Natural killer cell treated with Interleukin-12 subunit alpha and Interleukin-12 subunit beta and Interleukin-15 and Interleukin-18, amount 100 ng/mL, for 72 hours (primary cell): ENCODE measurements at regions not wholly inside any gene's neighbourhood (a gene's known extent, or its start where the extent isn't known, plus 50 kb on each side); places are given as distances from the start of the nearest gene placed in this dataset.

Experiments used
- ATAC-seq, 2 donors: fragments of 150-1000 bp; cut with Tn5 transposase in 1 of 2; sonication (Bioruptor Pico), chemical (Tn5 transposase) in 1 of 2; 2 replicates each; pipeline ENCODE4 v1.10.0; 2021
- DNase-seq: peaks from one replicate; pipeline ENCODE4 v3.0.0; 2022; ENCODE audit warnings: low spot score
- H3K27ac Mint-ChIP-seq, 2 donors: 1 replicate in 1 of 2; 2 replicates in 1 of 2; pipeline ENCODE4 v1.8.0; 2022; ENCODE audit warnings: mixed read lengths in 2 of 2, mild to moderate bottlenecking in 1 of 2, moderate library complexity in 1 of 2
- H3K27me3 Mint-ChIP-seq, 2 donors: 1 replicate in 1 of 2; 2 replicates in 1 of 2; pipeline ENCODE4 v1.8.0; 2022; ENCODE audit warnings: mixed read lengths in 2 of 2
- H3K36me3 Mint-ChIP-seq: one replicate; pipeline ENCODE4 v1.8.0; 2022; ENCODE audit warnings: mixed read lengths
- H3K4me1 Mint-ChIP-seq, 2 donors: 1 replicate in 1 of 2; 2 replicates in 1 of 2; pipeline ENCODE4 v1.8.0; 2022; ENCODE audit warnings: low read depth in 2 of 2, mixed read lengths in 2 of 2, mild to moderate bottlenecking in 1 of 2
- H3K4me3 Mint-ChIP-seq: one replicate; pipeline ENCODE4 v1.8.0; 2022; ENCODE audit warnings: mixed read lengths
- H3K9me3 Mint-ChIP-seq: 2 replicates; pipeline ENCODE4 v1.8.0; 2022; ENCODE audit warnings: mixed read lengths

GRCh38 chr2:81505586-81505985 lies 1201.0 kb upstream of the LRRTM1 start:
- H3K4me1 Mint-ChIP-seq = no peaks in the 10 kb centered on the region
- DNase-seq (no peak), ATAC-seq (no peak)
- no peaks in the 10 kb centered on the region for H3K27me3 Mint-ChIP-seq
- peaks cover 5% of the 10 kb centered on the region for H3K36me3 Mint-ChIP-seq
- H3K27ac Mint-ChIP-seq = no peak overlapping the region
- no peak overlapping the region for H3K4me3 Mint-ChIP-seq
- H3K9me3 Mint-ChIP-seq = peaks cover 12% of the 10 kb centered on the region

GRCh38 chr2:81495556-81495955 lies 1191.0 kb upstream of the LRRTM1 start:
- DNase-seq (no peak), ATAC-seq (no peak)
- H3K9me3 Mint-ChIP-seq = peaks cover 32% of the 10 kb centered on the region
- H3K4me1 Mint-ChIP-seq = no peaks in the 10 kb centered on the region
- no peaks in the 10 kb centered on the region for H3K27me3 Mint-ChIP-seq
- H3K4me3 Mint-ChIP-seq = no peak overlapping the region
- H3K27ac Mint-ChIP-seq = no peak overlapping the region
- peaks cover 13% of the 10 kb centered on the region for H3K36me3 Mint-ChIP-seq

- DNase-seq (no peak), ATAC-seq (no peak)
- no peaks in the 10 kb centered on the region for H3K4me1 Mint-ChIP-seq
- no peaks in the 10 kb centered on the region for H3K27me3 Mint-ChIP-seq
- H3K36me3 Mint-ChIP-seq = peaks cover 9% of the 10 kb centered on the region
- no peak overlapping the region for H3K4me3 Mint-ChIP-seq
- H3K27ac Mint-ChIP-seq = no peak overlapping the region
- peaks cover 10% of the 10 kb centered on the region for H3K9me3 Mint-ChIP-seq
Observed at GRCh38 chr2:81483254-81483653, 1178.7 kb upstream of the LRRTM1 start.

- Mint-ChIP-seq H3K27me3 (no peaks in the 10 kb centered on the region), H3K4me1 (no peaks in the 10 kb centered on the region), H3K9me3 (peaks cover 11% of the 10 kb centered on the region), H3K4me3 (no peak overlapping the region), H3K27ac (no peak overlapping the region), H3K36me3 (peaks cover 9% of the 10 kb centered on the region)
- DNase-seq (no peak), ATAC-seq (no peak)
Observed at GRCh38 chr2:81481994-81482368, 1177.4 kb upstream of the LRRTM1 start.

- H3K27ac Mint-ChIP-seq = no peak overlapping the region
- peaks cover 9% of the 10 kb centered on the region for H3K36me3 Mint-ChIP-seq
- no peak overlapping the region for H3K4me3 Mint-ChIP-seq
- peaks cover 9% of the 10 kb centered on the region for H3K9me3 Mint-ChIP-seq
- no peaks in the 10 kb centered on the region for H3K27me3 Mint-ChIP-seq
- no peak for DNase-seq
- no peaks in the 10 kb centered on the region for H3K4me1 Mint-ChIP-seq
- no peak for ATAC-seq
Observed at GRCh38 chr2:81481242-81481993, 1176.9 kb upstream of the LRRTM1 start.

- DNase-seq = no peak
- H3K9me3 Mint-ChIP-seq = peaks cover 23% of the 10 kb centered on the region
- ATAC-seq = no peak
Observed at GRCh38 chr2:81467096-81467495, 1162.5 kb upstream of the LRRTM1 start.

GRCh38 chr2:81462420-81462819 lies 1157.9 kb upstream of the LRRTM1 start:
- no peak for DNase-seq
- no peak for ATAC-seq
- Mint-ChIP-seq H3K36me3 (peaks cover 6% of the 10 kb centered on the region), H3K4me1 (no peaks in the 10 kb centered on the region), H3K27me3 (no peaks in the 10 kb centered on the region), H3K4me3 (no peak overlapping the region), H3K27ac (no peak overlapping the region), H3K9me3 (peaks cover 23% of the 10 kb centered on the region)

More at GRCh38 chr2:81467096-81467495, 1162.5 kb upstream of the LRRTM1 start:
- H3K27me3 Mint-ChIP-seq = no peaks in the 10 kb centered on the region
- H3K27ac Mint-ChIP-seq = no peak overlapping the region
- H3K4me1 Mint-ChIP-seq = no peaks in the 10 kb centered on the region
- peaks cover 6% of the 10 kb centered on the region for H3K36me3 Mint-ChIP-seq
- no peak overlapping the region for H3K4me3 Mint-ChIP-seq

- peaks cover 47% of the 10 kb centered on the region for H3K9me3 Mint-ChIP-seq
- DNase-seq (no peak), ATAC-seq (no peak)
- H3K36me3 Mint-ChIP-seq = peaks cover 7% of the 10 kb centered on the region
- no peak overlapping the region for H3K4me3 Mint-ChIP-seq
- no peak overlapping the region for H3K27ac Mint-ChIP-seq
- no peaks in the 10 kb centered on the region for H3K27me3 Mint-ChIP-seq
- no peaks in the 10 kb centered on the region for H3K4me1 Mint-ChIP-seq
Observed at GRCh38 chr2:81445176-81445575, 1140.6 kb upstream of the LRRTM1 start.

GRCh38 chr2:81437456-81438000 lies 1133.0 kb upstream of the LRRTM1 start:
- H3K4me3 Mint-ChIP-seq = no peak overlapping the region
- H3K36me3 Mint-ChIP-seq = no peaks in the 10 kb centered on the region
- H3K9me3 Mint-ChIP-seq = peaks cover 27% of the 10 kb centered on the region
- ATAC-seq (no peak), DNase-seq (no peak)
- H3K4me1 Mint-ChIP-seq = no peaks in the 10 kb centered on the region
- H3K27ac Mint-ChIP-seq = no peak overlapping the region
- no peaks in the 10 kb centered on the region for H3K27me3 Mint-ChIP-seq

GRCh38 chr2:81436256-81436655 lies 1131.7 kb upstream of the LRRTM1 start:
- Mint-ChIP-seq H3K27me3 (no peaks in the 10 kb centered on the region), H3K36me3 (no peaks in the 10 kb centered on the region), H3K27ac (no peak overlapping the region), H3K4me1 (no peaks in the 10 kb centered on the region), H3K4me3 (no peak overlapping the region), H3K9me3 (peaks cover 19% of the 10 kb centered on the region)
- no peak for DNase-seq
- no peak for ATAC-seq

- DNase-seq (no peak), ATAC-seq (no peak)
- Mint-ChIP-seq H3K9me3 (peaks cover 6% of the 10 kb centered on the region), H3K27me3 (no peaks in the 10 kb centered on the region), H3K4me1 (no peaks in the 10 kb centered on the region), H3K4me3 (no peak overlapping the region), H3K36me3 (no peaks in the 10 kb centered on the region), H3K27ac (no peak overlapping the region)
Observed at GRCh38 chr2:81412681-81413080, 1108.1 kb upstream of the LRRTM1 start.

GRCh38 chr2:81403508-81403907 lies 1099.0 kb upstream of the LRRTM1 start:
- no peaks in the 10 kb centered on the region for H3K36me3 Mint-ChIP-seq
- no peak overlapping the region for H3K4me3 Mint-ChIP-seq
- peaks cover 7% of the 10 kb centered on the region for H3K9me3 Mint-ChIP-seq
- no peaks in the 10 kb centered on the region for H3K27me3 Mint-ChIP-seq
- DNase-seq (no peak), ATAC-seq (no peak)
- H3K4me1 Mint-ChIP-seq = no peaks in the 10 kb centered on the region
- no peak overlapping the region for H3K27ac Mint-ChIP-seq

- Mint-ChIP-seq H3K27me3 (no peaks in the 10 kb centered on the region), H3K9me3 (peaks cover 11% of the 10 kb centered on the region), H3K4me3 (no peak overlapping the region), H3K4me1 (no peaks in the 10 kb centered on the region), H3K27ac (no peak overlapping the region), H3K36me3 (no peaks in the 10 kb centered on the region)
- ATAC-seq (no peak), DNase-seq (no peak)
Observed at GRCh38 chr2:81396417-81397019, 1092.0 kb upstream of the LRRTM1 start.

- no peaks in the 10 kb centered on the region for H3K27me3 Mint-ChIP-seq
- H3K4me1 Mint-ChIP-seq = no peaks in the 10 kb centered on the region
- no peak for ATAC-seq
- H3K36me3 Mint-ChIP-seq = no peaks in the 10 kb centered on the region
- H3K27ac Mint-ChIP-seq = no peak overlapping the region
- DNase-seq = no peak
- peaks cover 13% of the 10 kb centered on the region for H3K9me3 Mint-ChIP-seq
- H3K4me3 Mint-ChIP-seq = no peak overlapping the region
Observed at GRCh38 chr2:81395746-81396145, 1091.2 kb upstream of the LRRTM1 start.
